HG03196 (cell line): ENCODE measurements at regions not wholly inside any gene's neighbourhood (a gene's known extent, or its start where the extent isn't known, plus 50 kb on each side); places are given as distances from the start of the nearest gene placed in this dataset.
"Not testable (repeated sequence)": the region's sequence is repeated elsewhere in the genome, so short reads cannot be mapped to it uniquely, and the experiment has no call there.

Experiments
- ATAC-seq: cut with Tn5 transposase; IDR thresholded peaks from one replicate; pipeline ENCODE4 v1.9.1; 2021; ENCODE audit not compliant: unreplicated experiment

GRCh38 chr7:116373229-116373628, 126.3 kb upstream of the CAV2 start:
- ATAC-seq, result not testable (repeated sequence)

GRCh38 chr7:116377721-116378120, 121.8 kb upstream of the CAV2 start:
- ATAC-seq, result no peak

- ATAC-seq, result no peak
These were observed 119.5 kb upstream of the CAV2 start for GRCh38 chr7:116380025-116380424.

- no peak for ATAC-seq
These were observed 117.2 kb upstream of the CAV2 start for GRCh38 chr7:116382375-116382774.

GRCh38 chr7:116384936-116385635, 114.5 kb upstream of the CAV2 start:
- ATAC-seq, result no peak

- no peak for ATAC-seq
These were observed 112.9 kb upstream of the CAV2 start for GRCh38 chr7:116386674-116387073.

- ATAC-seq, result no peak
These were observed 109.2 kb upstream of the CAV2 start for GRCh38 chr7:116390363-116390762.

GRCh38 chr7:116392806-116393205, 106.7 kb upstream of the CAV2 start:
- ATAC-seq, result no peak

- no peak for ATAC-seq
These were observed 105.9 kb upstream of the CAV2 start for GRCh38 chr7:116393654-116394053.

GRCh38 chr7:116394106-116394505, 105.4 kb upstream of the CAV2 start:
- no peak for ATAC-seq

- no peak for ATAC-seq
These were observed 104.3 kb upstream of the CAV2 start for GRCh38 chr7:116395141-116395791.

- no peak for ATAC-seq
These were observed 100.9 kb upstream of the CAV2 start for GRCh38 chr7:116398672-116399071.

GRCh38 chr7:116399819-116400218, 99.7 kb upstream of the CAV2 start:
- ATAC-seq, result no peak

- no peak for ATAC-seq
These were observed 99.0 kb upstream of the CAV2 start for GRCh38 chr7:116400522-116400921.

- ATAC-seq, result no peak
These were observed 97.8 kb upstream of the CAV2 start for GRCh38 chr7:116401711-116402110.

GRCh38 chr7:116403265-116403664, 96.3 kb upstream of the CAV2 start:
- ATAC-seq, result no peak

GRCh38 chr7:116404389-116404788, 95.1 kb upstream of the CAV2 start:
- no peak for ATAC-seq

GRCh38 chr7:116405810-116406209, 93.7 kb upstream of the CAV2 start:
- ATAC-seq, result no peak

GRCh38 chr7:116407165-116407564, 92.4 kb upstream of the CAV2 start:
- ATAC-seq, result no peak

GRCh38 chr7:116408166-116408565, 91.4 kb upstream of the CAV2 start:
- ATAC-seq, result no peak

GRCh38 chr7:116408831-116409453, 90.6 kb upstream of the CAV2 start:
- ATAC-seq, result not testable (repeated sequence)

- not testable (repeated sequence) for ATAC-seq
These were observed 88.8 kb upstream of the CAV2 start for GRCh38 chr7:116410694-116411093.
